Heart left ventricle (tissue), 13 donors: ENCODE measurements at regions not wholly inside any gene's neighbourhood (a gene's known extent, or its start where the extent isn't known, plus 50 kb on each side); places are given as distances from the start of the nearest gene placed in this dataset.

Source experiments
- CTCF ChIP-seq, 12 donors: fragments of 200-600 bp; sonication (generic) in 4 of 12; IDR thresholded peaks; one replicate each; pipeline versions ENCODE4 v1.5.0 to v1.8.0; 2018 to 2022; ENCODE audit warnings: antibody characterized with exemption in 12 of 12, mild to moderate bottlenecking in 5 of 12
- POLR2A ChIP-seq, 2 donors: fragments of 450-650 bp; IDR thresholded peaks; one replicate each; pipeline ENCODE4 v1.6.1; 2017; ENCODE audit warnings: antibody characterized with exemption in 2 of 2, mild to moderate bottlenecking in 2 of 2, moderate library complexity in 2 of 2
- donor health status: ischemic (EF 13 %, LVEDD 7.1; RV severe dilation, severe dysfunction).
- donor health status: DM: no; HTN: yes; CAD: no.
- donor health status: DM: no; HTN: no; CAD: no.
- donor health status: ischemic (EF 25% LVEDD 6.9; RV normal size, moderate dysfunction).
- donor health status: ischemic (EF 25% LVEDD 5.7; RV mildly dilated, moderate dysfunction).
- donor health status: ischemic (EF 35%, LVEDD 5.7; RV mildly dilated, moderate dysfunction).
- donor health status: nonischemic (EF 11% LVEDD 7.7; RV severe dilation, severe dysfunction).
- donor health status: DM: yes; HTN: yes; CAD: no.
- donor health status: PGD.
- donor health status: ischemic (EF 29% LVEDD 5.4; RV normal size, mild dysfunction).
- donor health status: nonischemic (EF 23%, LVEDD 6.1; RV moderate dilation, normal function).

DNA sequence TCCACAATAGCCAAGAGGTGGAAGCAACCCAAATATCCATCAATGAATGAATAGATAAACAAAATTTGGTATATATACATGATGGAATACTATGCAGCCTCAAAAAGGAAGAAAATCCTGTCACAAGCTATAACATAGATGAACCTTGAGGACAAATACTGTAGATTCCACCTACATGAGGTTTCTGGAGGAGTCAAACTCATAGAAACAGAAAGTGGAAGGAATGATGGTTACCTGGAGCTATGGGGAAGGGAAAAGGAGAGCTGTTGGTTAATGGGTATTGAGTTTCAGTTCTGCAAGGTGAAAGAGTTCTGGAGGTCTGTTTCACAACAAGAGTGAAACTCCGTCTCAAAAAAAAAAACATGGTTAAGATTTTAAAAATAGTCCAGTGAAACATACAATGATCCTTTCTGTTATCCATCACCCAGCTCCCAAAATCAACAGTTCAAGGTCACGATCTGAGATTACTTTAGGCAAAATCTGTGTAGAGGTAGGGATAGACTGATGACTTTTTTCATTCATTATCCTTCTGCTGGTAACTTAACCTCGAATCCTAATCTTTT lies 80.8 kb upstream of the HNRNPU start:
- TF ChIP-seq CTCF (IDR thresholded peaks at IDR 0.05) (no peak), POLR2A (IDR thresholded peaks at IDR 0.05) (no peak)
